OCI-LY3 (cell line): ENCODE measurements at regions not wholly inside any gene's neighbourhood (a gene's known extent, or its start where the extent isn't known, plus 50 kb on each side); places are given as distances from the start of the nearest gene placed in this dataset.

ENCODE experiments used
- CTCF ChIP-seq: fragments of 200-600, 300-600 bp; sonication (generic); IDR thresholded peaks from 2 replicates; pipeline ENCODE4 v1.5.1; 2014; ENCODE audit warnings: antibody characterized with exemption, low read length, low read depth
- EZH2phosphoT487 ChIP-seq: fragments of 200-600 bp; shearing (Covaris generic); IDR thresholded peaks from 2 replicates; pipeline ENCODE4 v1.6.1; 2018; ENCODE audit warnings: antibody characterized with exemption, mixed run types, low read depth

- TF ChIP-seq CTCF (no peak), EZH2phosphoT487 (no peak)
Observed at GRCh38 chr6:137689377-137689776, 177.7 kb upstream of the TNFAIP3 start.
